ENCODE measurements at regions not wholly inside any gene's neighbourhood (a gene's known extent, or its start where the extent isn't known, plus 50 kb on each side); places are given as distances from the start of the nearest gene placed in this dataset.

DNA sequence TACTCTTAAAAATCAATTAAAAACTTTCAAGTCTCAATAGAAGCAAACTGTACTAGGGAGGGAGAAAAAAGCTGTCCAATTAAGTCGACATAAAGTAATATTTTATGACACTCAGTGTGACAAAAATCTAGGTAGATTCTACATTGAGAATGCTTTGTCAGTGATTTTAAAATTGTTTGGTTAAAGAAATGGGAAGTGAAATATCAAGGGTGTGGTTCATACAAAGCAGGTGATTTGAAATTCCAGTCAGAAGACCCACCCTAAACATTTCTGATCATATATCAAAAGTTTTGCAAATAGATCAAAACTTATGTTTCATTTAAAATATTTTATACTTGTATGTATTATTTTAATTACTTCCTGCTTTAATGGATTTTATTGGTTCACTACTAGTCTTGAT is 338.9 kb upstream of the DCC start:
- 57 to 80% methylated on average over 1 of the region's 1 CpG for WGBS, 2 donors
- Histone ChIP-seq H3K36me3 (ENCODE audit: control insufficient read depth in 4 of 4, insufficient read depth in 4 of 4, low read length in 4 of 4) (no peaks in the 10 kb centered on the region), H3K9ac (ENCODE audit: insufficient read depth in 1 of 2, low read length in 2 of 2) (no peak overlapping the region), H3K4me3 (no peak overlapping the region), H3K27me3 (ENCODE audit: control insufficient read depth in 3 of 3, insufficient read depth in 3 of 3, low read length in 2 of 3) (no peaks in the 10 kb centered on the region), H3K27ac (ENCODE audit: low read depth in 1 of 2, low read length in 1 of 2) (no peak overlapping the region), H3K9me3 (ENCODE audit: control insufficient read depth in 4 of 4, insufficient read depth in 3 of 4, low read length in 3 of 4) (peaks cover 0 to 2% (median 0%) of the 10 kb centered on the region in 4 donors), H3K4me1 (ENCODE audit: control insufficient read depth in 5 of 5, insufficient read depth in 5 of 5, low read length in 5 of 5) (no peaks in the 10 kb centered on the region)
- ATAC-seq (ENCODE audit: insufficient read depth, low FRiP score) (no peak), DNase-seq (no peak)
- TF ChIP-seq, protein P1, sequence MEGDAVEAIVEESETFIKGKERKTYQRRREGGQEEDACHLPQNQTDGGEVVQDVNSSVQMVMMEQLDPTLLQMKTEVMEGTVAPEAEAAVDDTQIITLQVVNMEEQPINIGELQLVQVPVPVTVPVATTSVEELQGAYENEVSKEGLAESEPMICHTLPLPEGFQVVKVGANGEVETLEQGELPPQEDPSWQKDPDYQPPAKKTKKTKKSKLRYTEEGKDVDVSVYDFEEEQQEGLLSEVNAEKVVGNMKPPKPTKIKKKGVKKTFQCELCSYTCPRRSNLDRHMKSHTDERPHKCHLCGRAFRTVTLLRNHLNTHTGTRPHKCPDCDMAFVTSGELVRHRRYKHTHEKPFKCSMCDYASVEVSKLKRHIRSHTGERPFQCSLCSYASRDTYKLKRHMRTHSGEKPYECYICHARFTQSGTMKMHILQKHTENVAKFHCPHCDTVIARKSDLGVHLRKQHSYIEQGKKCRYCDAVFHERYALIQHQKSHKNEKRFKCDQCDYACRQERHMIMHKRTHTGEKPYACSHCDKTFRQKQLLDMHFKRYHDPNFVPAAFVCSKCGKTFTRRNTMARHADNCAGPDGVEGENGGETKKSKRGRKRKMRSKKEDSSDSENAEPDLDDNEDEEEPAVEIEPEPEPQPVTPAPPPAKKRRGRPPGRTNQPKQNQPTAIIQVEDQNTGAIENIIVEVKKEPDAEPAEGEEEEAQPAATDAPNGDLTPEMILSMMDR (IDR thresholded peaks at IDR 0.05; ENCODE audit: control extremely low read depth, extremely low read depth) = no peak

DNA sequence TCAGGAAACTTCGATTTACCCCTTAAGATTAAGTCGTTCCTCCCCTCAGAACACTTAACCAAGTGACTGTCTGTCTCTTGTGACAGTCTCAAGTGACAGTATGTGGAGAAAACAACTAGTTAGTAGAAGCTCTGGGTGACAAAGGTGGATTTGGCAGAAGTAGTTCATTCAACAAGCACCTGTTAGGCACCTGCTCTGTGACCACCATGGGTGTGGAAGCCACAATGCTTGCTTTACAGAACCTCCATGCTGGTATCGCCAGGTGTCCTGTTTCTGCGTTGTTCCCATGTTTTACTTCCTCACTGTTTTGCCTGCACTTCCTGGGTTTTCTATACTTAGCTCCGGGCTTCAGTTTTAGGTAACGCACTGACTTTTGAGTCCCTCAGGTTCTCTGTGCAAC is 337.4 kb upstream of the DCC start:
- Histone ChIP-seq H3K4me1 (ENCODE audit: control insufficient read depth in 5 of 5, insufficient read depth in 5 of 5, low read length in 5 of 5) (no peaks in the 10 kb centered on the region), H3K36me3 (ENCODE audit: control insufficient read depth in 4 of 4, insufficient read depth in 4 of 4, low read length in 4 of 4) (no peaks in the 10 kb centered on the region), H3K27ac (ENCODE audit: low read depth in 1 of 2, low read length in 1 of 2) (no peak overlapping the region), H3K27me3 (ENCODE audit: control insufficient read depth in 3 of 3, insufficient read depth in 3 of 3, low read length in 2 of 3) (no peaks in the 10 kb centered on the region), H3K4me3 (no peak overlapping the region), H3K9ac (ENCODE audit: insufficient read depth in 1 of 2, low read length in 2 of 2) (no peak overlapping the region), H3K9me3 (ENCODE audit: control insufficient read depth in 4 of 4, insufficient read depth in 3 of 4, low read length in 3 of 4) (peaks cover 0 to 4% (median 0%) of the 10 kb centered on the region in 4 donors)
- 82 to 84% methylated on average over 6 of the region's 6 CpGs for WGBS, 2 donors
- ATAC-seq (ENCODE audit: insufficient read depth, low FRiP score) = no peak
- TF ChIP-seq, protein P1 (IDR thresholded peaks at IDR 0.05; ENCODE audit: control extremely low read depth, extremely low read depth) = no peak
- DNase-seq = no peak

DNA sequence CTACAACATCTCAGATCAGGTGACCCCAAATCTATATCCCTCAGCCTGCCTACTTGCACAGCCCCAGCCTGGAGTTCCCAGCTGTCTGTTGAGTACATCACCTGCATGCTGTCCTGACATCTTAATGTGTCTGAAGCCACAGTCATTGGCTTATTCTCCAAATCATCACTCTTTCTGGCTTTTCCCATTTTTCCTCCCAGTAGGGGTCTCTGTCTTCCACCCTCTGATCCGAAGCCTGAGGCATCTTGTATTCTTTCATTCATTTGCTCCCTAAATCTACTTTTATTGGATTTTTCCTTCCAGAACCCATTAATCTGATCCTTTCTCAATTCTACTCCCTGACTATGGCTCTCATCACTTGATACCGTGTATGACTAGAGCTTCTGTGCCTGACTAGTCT is 332.9 kb upstream of the DCC start:
- no peak for DNase-seq
- H3K9me3 ChIP-seq (ENCODE audit: control insufficient read depth in 4 of 4, insufficient read depth in 3 of 4, low read length in 3 of 4) = peaks cover 0 to 4% (median 0%) of the 10 kb centered on the region in 4 donors
- H3K36me3 ChIP-seq (ENCODE audit: control insufficient read depth in 4 of 4, insufficient read depth in 4 of 4, low read length in 4 of 4) = no peaks in the 10 kb centered on the region
- no peak overlapping the region for H3K9ac ChIP-seq (ENCODE audit: insufficient read depth in 1 of 2, low read length in 2 of 2)
- H3K27me3 ChIP-seq (ENCODE audit: control insufficient read depth in 3 of 3, insufficient read depth in 3 of 3, low read length in 2 of 3) = no peaks in the 10 kb centered on the region
- H3K4me3 ChIP-seq = no peak overlapping the region
- no peak for ATAC-seq (ENCODE audit: insufficient read depth, low FRiP score)
- no peak overlapping the region for H3K27ac ChIP-seq (ENCODE audit: low read depth in 1 of 2, low read length in 1 of 2)
- no peaks in the 10 kb centered on the region for H3K4me1 ChIP-seq (ENCODE audit: control insufficient read depth in 5 of 5, insufficient read depth in 5 of 5, low read length in 5 of 5)
- TF ChIP-seq, protein P1 (IDR thresholded peaks at IDR 0.05; ENCODE audit: control extremely low read depth, extremely low read depth) = no peak
- WGBS, 2 donors = 76 to 84% methylated on average over 2 of the region's 2 CpGs

DNA sequence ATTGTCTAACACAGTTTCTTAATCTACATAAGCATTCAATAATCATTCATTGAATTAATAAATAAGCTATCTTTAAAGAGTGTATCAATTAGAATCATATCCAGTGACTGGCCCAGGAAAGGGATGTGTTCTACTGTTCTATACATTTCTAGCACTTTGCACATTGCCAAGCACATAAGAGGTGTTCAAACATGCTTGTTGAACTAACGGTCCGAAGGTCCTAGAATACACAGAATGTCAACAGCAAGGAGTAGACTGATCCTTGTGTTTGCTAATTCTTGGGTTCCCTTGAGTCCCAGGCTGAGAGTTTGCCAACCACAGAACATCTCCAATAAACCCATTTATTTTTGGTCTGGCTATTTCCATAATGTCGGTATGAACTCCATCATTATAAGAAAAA is 331.7 kb upstream of the DCC start:
- H3K27ac ChIP-seq (ENCODE audit: low read depth in 1 of 2, low read length in 1 of 2) = no peak overlapping the region
- H3K27me3 ChIP-seq (ENCODE audit: control insufficient read depth in 3 of 3, insufficient read depth in 3 of 3, low read length in 2 of 3) = no peaks in the 10 kb centered on the region
- no peaks in the 10 kb centered on the region for H3K36me3 ChIP-seq (ENCODE audit: control insufficient read depth in 4 of 4, insufficient read depth in 4 of 4, low read length in 4 of 4)
- DNase-seq (no peak), ATAC-seq (ENCODE audit: insufficient read depth, low FRiP score) (no peak)
- no peak overlapping the region for H3K4me3 ChIP-seq
- TF ChIP-seq, protein P1 (IDR thresholded peaks at IDR 0.05; ENCODE audit: control extremely low read depth, extremely low read depth) = no peak
- peaks cover 0 to 4% (median 0%) of the 10 kb centered on the region in 4 donors for H3K9me3 ChIP-seq (ENCODE audit: control insufficient read depth in 4 of 4, insufficient read depth in 3 of 4, low read length in 3 of 4)
- H3K9ac ChIP-seq (ENCODE audit: insufficient read depth in 1 of 2, low read length in 2 of 2) = no peak overlapping the region
- H3K4me1 ChIP-seq (ENCODE audit: control insufficient read depth in 5 of 5, insufficient read depth in 5 of 5, low read length in 5 of 5) = no peaks in the 10 kb centered on the region
- WGBS, 2 donors = 57 to 62% methylated on average over 3 of the region's 3 CpGs

Data from lung (tissue), 11 donors.